Colonic mucosa (tissue), 4 donors: ENCODE measurements at regions not wholly inside any gene's neighbourhood (a gene's known extent, or its start where the extent isn't known, plus 50 kb on each side); places are given as distances from the start of the nearest gene placed in this dataset.
"Not testable (repeated sequence)": the region's sequence is repeated elsewhere in the genome, so short reads cannot be mapped to it uniquely, and the experiment has no call there.

Experiments
- DNase-seq: peaks from one replicate; pipeline ENCODE4 v3.0.0-alpha.2; 2020
- H3K27ac ChIP-seq: fragments of 200-600 bp; one replicate; pipeline ENCODE4 v1.8.0; 2021
- H3K27me3 ChIP-seq: fragments of 200-600 bp; one replicate; pipeline ENCODE4 v1.8.0; 2021
- H3K36me3 ChIP-seq: fragments of 200-600 bp; one replicate; pipeline ENCODE4 v1.8.0; 2021
- H3K4me1 ChIP-seq: fragments of 200-600 bp; one replicate; pipeline ENCODE4 v1.8.0; 2021; ENCODE audit warnings: mild to moderate bottlenecking
- H3K4me3 ChIP-seq: fragments of 200-600 bp; one replicate; pipeline ENCODE4 v1.8.0; 2021
- H3K9ac ChIP-seq, 2 donors: one replicate each; pipeline ENCODE4 v1.7.0; 2013; ENCODE audit warnings: control low read depth in 2 of 2, low read depth in 2 of 2, low read length in 2 of 2
- H3K9me3 ChIP-seq: fragments of 200-600 bp; one replicate; pipeline ENCODE4 v1.8.0; 2021
- CTCF ChIP-seq: fragments of 200-600 bp; IDR thresholded peaks from one replicate; pipeline ENCODE4 v1.8.0; 2022; ENCODE audit warnings: antibody characterized with exemption, mild to moderate bottlenecking
- intact Hi-C: fragments of 100-400 bp; cut with DNase I; formaldehyde crosslinking; loops from one replicate; pipeline ENCODE4 v1.14.1; 2022
- donor health status: healthy.
- donor health status: DM: no; HTN: no; CAD: no.
- donor health status: DM: no; HTN: no; CAD: no.

- Histone ChIP-seq H3K4me3 (peak overlapping the region; percentile 30), H3K9ac (no peak overlapping the region)
- intact Hi-C loops = no loop called here
These were observed 234.4 kb upstream of the MCHR2 start for GRCh38 chr6:100228437-100228833.

GRCh38 chr6:100226811-100227210 lies 232.8 kb upstream of the MCHR2 start:
- no peaks in the 10 kb centered on the region for H3K9me3 ChIP-seq
- TF ChIP-seq CTCF = no peak
- H3K9ac ChIP-seq = no peak overlapping the region
- no peak for DNase-seq
- intact Hi-C loops = no loop called here
- no peaks in the 10 kb centered on the region for H3K27me3 ChIP-seq
- H3K4me1 ChIP-seq = no peaks in the 10 kb centered on the region
- H3K36me3 ChIP-seq = no peaks in the 10 kb centered on the region
- no peak overlapping the region for H3K4me3 ChIP-seq
- H3K27ac ChIP-seq = no peak overlapping the region

More at GRCh38 chr6:100228437-100228833, 234.4 kb upstream of the MCHR2 start:
- no peak for TF ChIP-seq CTCF
- Histone ChIP-seq H3K9me3 (no peaks in the 10 kb centered on the region), H3K36me3 (no peaks in the 10 kb centered on the region), H3K4me1 (no peaks in the 10 kb centered on the region), H3K27ac (no peak overlapping the region), H3K27me3 (no peaks in the 10 kb centered on the region)
- no peak for DNase-seq

GRCh38 chr6:100223952-100224351 lies 229.9 kb upstream of the MCHR2 start:
- H3K4me3 ChIP-seq, H3K27me3 ChIP-seq, H3K4me1 ChIP-seq, H3K9ac ChIP-seq, intact Hi-C loops, DNase-seq, H3K36me3 ChIP-seq, H3K9me3 ChIP-seq, H3K27ac ChIP-seq: not testable (repeated sequence)

GRCh38 chr6:100220543-100220942 lies 226.5 kb upstream of the MCHR2 start:
- H3K27ac ChIP-seq = no peak overlapping the region
- TF ChIP-seq CTCF = no peak
- H3K9ac ChIP-seq = no peak overlapping the region
- H3K4me3 ChIP-seq = no peak overlapping the region
- no peaks in the 10 kb centered on the region for H3K4me1 ChIP-seq
- H3K36me3 ChIP-seq = no peaks in the 10 kb centered on the region
- no peaks in the 10 kb centered on the region for H3K27me3 ChIP-seq
- no peaks in the 10 kb centered on the region for H3K9me3 ChIP-seq
- intact Hi-C loops = no loop called here
- no peak for DNase-seq

- no peak overlapping the region for H3K27ac ChIP-seq
- H3K27me3 ChIP-seq = no peaks in the 10 kb centered on the region
- DNase-seq = no peak
- intact Hi-C loops = no loop called here
- H3K36me3 ChIP-seq = no peaks in the 10 kb centered on the region
- TF ChIP-seq CTCF = no peak
- H3K4me1 ChIP-seq = no peaks in the 10 kb centered on the region
- H3K9ac ChIP-seq = no peak overlapping the region
- no peaks in the 10 kb centered on the region for H3K9me3 ChIP-seq
- H3K4me3 ChIP-seq = no peak overlapping the region
These were observed 223.4 kb upstream of the MCHR2 start for GRCh38 chr6:100217225-100218012.

GRCh38 chr6:100216760-100217159 lies 222.7 kb upstream of the MCHR2 start:
- Histone ChIP-seq H3K9ac (no peak overlapping the region), H3K27me3 (no peaks in the 10 kb centered on the region), H3K4me3 (no peak overlapping the region), H3K4me1 (no peaks in the 10 kb centered on the region), H3K9me3 (no peaks in the 10 kb centered on the region), H3K36me3 (no peaks in the 10 kb centered on the region), H3K27ac (no peak overlapping the region)
- intact Hi-C loops = no loop called here
- DNase-seq = no peak
- no peak for TF ChIP-seq CTCF
